ENCODE measurements at regions not wholly inside any gene's neighbourhood (a gene's known extent, or its start where the extent isn't known, plus 50 kb on each side); places are given as distances from the start of the nearest gene placed in this dataset.

DNA sequence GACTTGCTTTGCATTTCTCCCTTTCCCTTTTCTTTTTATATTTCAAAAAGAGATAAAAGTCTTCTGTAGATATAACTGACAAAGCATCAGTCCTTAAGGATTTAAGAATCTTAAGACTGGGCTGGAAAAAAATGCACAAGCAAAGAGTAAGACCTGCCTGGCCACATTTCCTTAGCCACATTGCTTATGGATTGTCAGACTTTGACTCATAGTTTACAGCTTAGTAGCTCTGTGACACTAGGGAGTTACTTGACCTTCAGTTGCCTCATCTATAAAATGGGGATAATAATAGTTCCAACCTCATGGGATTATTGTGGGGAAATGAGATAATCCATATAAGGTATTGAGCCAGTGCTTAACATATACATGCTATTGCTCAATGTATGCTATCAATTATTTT lies 66.4 kb upstream of the STK38L start:
- ATAC-seq = peak; percentile 73
- H3K36me3 ChIP-seq (ENCODE audit: low read depth) = no peaks in the 10 kb centered on the region
- TF ChIP-seq, protein P1, sequence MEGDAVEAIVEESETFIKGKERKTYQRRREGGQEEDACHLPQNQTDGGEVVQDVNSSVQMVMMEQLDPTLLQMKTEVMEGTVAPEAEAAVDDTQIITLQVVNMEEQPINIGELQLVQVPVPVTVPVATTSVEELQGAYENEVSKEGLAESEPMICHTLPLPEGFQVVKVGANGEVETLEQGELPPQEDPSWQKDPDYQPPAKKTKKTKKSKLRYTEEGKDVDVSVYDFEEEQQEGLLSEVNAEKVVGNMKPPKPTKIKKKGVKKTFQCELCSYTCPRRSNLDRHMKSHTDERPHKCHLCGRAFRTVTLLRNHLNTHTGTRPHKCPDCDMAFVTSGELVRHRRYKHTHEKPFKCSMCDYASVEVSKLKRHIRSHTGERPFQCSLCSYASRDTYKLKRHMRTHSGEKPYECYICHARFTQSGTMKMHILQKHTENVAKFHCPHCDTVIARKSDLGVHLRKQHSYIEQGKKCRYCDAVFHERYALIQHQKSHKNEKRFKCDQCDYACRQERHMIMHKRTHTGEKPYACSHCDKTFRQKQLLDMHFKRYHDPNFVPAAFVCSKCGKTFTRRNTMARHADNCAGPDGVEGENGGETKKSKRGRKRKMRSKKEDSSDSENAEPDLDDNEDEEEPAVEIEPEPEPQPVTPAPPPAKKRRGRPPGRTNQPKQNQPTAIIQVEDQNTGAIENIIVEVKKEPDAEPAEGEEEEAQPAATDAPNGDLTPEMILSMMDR (IDR thresholded peaks at IDR 0.05) = no peak
- no peak for DNase-seq
- no peak overlapping the region for H3K4me3 ChIP-seq
- H3K9me3 ChIP-seq = no peaks in the 10 kb centered on the region
- intact Hi-C loops (cut with DNase I, micrococcal nuclease) = no loop called here
- H3K4me1 ChIP-seq (ENCODE audit: low read depth) = peaks cover 4% of the 10 kb centered on the region

DNA sequence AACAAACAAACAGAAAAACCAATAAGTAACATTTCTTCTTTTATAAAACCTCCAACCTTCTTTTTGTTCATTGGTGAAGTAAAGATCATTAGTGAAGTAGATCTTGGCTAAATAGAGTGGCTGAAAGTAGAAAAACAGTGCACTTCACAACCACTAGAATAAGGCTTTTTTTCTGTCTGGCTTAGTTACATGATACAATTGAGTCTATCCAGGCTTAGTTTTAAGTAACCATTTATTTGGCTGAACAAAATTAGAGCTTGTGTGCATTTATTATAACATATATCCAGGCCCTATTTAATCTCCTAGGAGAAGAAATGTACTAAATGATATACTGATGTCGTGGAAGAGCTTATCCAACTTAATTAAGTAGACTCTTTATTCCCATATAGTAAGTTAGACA lies 65.8 kb upstream of the STK38L start:
- H3K36me3 ChIP-seq (ENCODE audit: low read depth) = no peaks in the 10 kb centered on the region
- ATAC-seq (no peak), DNase-seq (no peak)
- intact Hi-C loops (cut with DNase I, micrococcal nuclease) = no loop called here
- H3K4me3 ChIP-seq = no peak overlapping the region
- H3K4me1 ChIP-seq (ENCODE audit: low read depth) = peaks cover 4% of the 10 kb centered on the region
- TF ChIP-seq, protein P1 (IDR thresholded peaks at IDR 0.05) = no peak
- H3K9me3 ChIP-seq = no peaks in the 10 kb centered on the region

DNA sequence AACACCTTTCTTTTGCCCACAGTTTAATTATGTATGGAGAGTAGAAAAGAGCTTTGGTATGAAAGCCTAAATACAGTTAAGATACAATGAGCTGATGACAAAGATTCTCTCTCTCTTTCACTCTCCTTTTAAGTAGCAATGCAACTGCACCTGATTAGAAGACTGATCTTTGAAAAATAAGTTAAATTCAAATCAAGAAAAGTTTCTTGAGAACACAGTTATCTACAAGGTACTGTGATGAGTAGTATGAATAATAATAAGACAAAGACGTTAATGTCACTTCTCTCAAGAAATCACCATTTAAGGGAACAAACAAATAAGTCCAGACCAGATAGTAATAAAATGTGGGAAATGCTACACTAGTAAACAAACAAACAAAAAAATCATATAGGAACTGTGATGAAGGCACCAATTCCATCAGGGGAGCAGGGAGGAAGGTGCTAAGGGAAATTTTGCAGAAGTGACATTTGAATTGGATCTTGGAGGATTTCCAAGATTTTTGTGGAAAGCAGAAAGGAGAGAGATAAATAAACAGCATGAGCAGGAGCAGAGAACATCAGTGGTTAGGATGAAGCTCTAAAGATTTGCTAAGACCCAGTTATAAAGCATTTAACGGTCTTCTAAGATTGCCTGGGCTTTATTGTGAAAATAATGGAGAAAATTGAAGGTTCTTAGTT lies 65.2 kb upstream of the STK38L start:
- TF ChIP-seq, protein P1 (IDR thresholded peaks at IDR 0.05) = no peak
- no peak for DNase-seq
- ATAC-seq = no peak
- Histone ChIP-seq H3K9me3 (no peaks in the 10 kb centered on the region), H3K4me1 (ENCODE audit: low read depth) (peaks cover 4% of the 10 kb centered on the region), H3K4me3 (no peak overlapping the region), H3K36me3 (ENCODE audit: low read depth) (no peaks in the 10 kb centered on the region)
- intact Hi-C loops (cut with DNase I, micrococcal nuclease) = no loop called here

DNA sequence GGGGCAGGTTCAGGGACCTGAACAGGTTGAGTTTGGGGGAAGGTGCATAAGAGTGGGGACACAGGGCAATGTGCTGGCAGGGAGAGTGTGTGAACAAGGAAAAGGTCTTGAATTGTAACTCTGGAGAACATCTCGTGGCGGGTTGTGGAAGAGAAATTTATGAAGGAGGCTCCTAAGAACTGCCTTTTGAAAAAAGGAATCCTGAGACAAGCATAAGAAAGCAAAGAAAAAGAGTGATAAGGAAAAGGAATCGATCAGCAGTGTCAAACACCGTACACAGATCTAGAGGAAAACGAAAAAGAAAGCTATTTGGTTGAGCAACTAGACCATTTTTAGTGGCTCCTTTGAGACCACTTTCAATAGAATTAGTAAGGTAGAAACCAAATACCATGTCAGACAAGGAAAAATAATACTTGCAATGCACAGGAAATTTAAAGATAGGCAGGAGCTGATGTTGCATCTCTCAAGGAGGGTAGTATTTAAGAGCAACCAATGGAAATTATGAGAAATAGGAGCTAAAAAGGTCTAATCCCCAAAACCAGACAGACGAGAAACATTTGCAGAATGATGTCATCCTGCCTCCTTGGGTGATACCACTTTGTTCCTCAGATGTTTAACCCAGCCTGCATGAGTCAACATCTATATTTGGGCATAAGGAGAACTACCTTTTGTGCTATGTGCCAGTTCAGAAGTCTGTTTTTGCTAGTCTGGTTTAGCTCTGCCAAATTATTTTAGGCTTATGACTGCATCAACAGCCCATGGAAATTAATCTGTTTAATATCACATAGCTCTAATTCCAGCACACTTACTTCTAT lies 64.5 kb upstream of the STK38L start:
- peaks cover 4% of the 10 kb centered on the region for H3K4me1 ChIP-seq (ENCODE audit: low read depth)
- TF ChIP-seq, protein P1 (IDR thresholded peaks at IDR 0.05) = no peak
- ATAC-seq (peak; percentile 84), DNase-seq (no peak)
- no peaks in the 10 kb centered on the region for H3K36me3 ChIP-seq (ENCODE audit: low read depth)
- no peak overlapping the region for H3K4me3 ChIP-seq
- H3K9me3 ChIP-seq = no peaks in the 10 kb centered on the region
- intact Hi-C loops (cut with DNase I, micrococcal nuclease) = no loop called here

DNA sequence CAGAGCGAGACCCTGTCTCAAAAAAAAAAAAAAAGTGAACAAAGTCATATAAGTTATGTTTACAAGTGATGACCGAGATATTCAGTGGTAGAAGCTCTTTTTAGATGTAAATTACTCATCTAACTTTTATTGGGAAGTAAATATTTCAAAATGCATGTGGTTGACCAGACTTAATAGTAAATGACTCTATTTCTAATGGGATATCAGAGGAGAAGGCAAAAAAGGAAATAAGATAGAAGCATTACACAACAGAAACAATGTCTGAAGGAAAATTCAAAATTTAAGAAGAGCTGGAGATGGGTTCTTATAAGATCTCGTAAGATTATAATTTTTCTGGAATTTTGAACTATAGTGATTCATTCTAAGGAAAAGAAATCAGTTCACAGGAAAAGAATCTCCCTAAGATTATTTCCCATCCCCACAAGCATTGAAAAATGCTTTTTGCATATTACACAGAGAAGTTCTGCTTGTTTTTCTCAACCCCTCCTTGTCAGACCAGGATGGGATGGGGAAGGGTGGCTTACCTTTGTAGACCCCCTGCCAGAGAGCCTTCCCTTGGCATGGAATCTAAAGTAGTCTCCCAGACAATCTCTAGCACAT lies 63.1 kb upstream of the STK38L start:
- H3K9me3 ChIP-seq = no peaks in the 10 kb centered on the region
- no peak for DNase-seq
- H3K36me3 ChIP-seq (ENCODE audit: low read depth) = no peaks in the 10 kb centered on the region
- TF ChIP-seq, protein P1 (IDR thresholded peaks at IDR 0.05) = no peak
- no peak overlapping the region for H3K4me3 ChIP-seq
- intact Hi-C loops (cut with DNase I, micrococcal nuclease) = no loop called here
- ATAC-seq = no peak
- peaks cover 4% of the 10 kb centered on the region for H3K4me1 ChIP-seq (ENCODE audit: low read depth)

Data from mucosa of descending colon (tissue), 3 donors.